ENCODE measurements at regions not wholly inside any gene's neighbourhood (a gene's known extent, or its start where the extent isn't known, plus 50 kb on each side); places are given as distances from the start of the nearest gene placed in this dataset.

- Histone ChIP-seq H3K36me3 (no peaks in the 10 kb centered on the region), H3K4me1 (no peaks in the 10 kb centered on the region), H3K27ac (no peak overlapping the region), H3K9me3 (peaks cover 0 to 8% (median 1%) of the 10 kb centered on the region in 4 donors), H3K4me3 (no peak overlapping the region), H3K27me3 (no peaks in the 10 kb centered on the region)
- ATAC-seq (ENCODE audit: low FRiP score in 2 of 2), result peak in 1 of 2 donors; percentile 52
- TF ChIP-seq EP300 (IDR thresholded peaks at IDR 0.05) (no peak), POLR2AphosphoS5 (IDR thresholded peaks at IDR 0.05) (no peak), CTCF (IDR thresholded peaks at IDR 0.05) (no peak), POLR2A (IDR thresholded peaks at IDR 0.05) (no peak)
- no peak for DNase-seq
Observed at GRCh38 chr1:229137271-229137670, 133.6 kb upstream of the RAB4A start.

- TF ChIP-seq POLR2AphosphoS5 (IDR thresholded peaks at IDR 0.05) (no peak), POLR2A (IDR thresholded peaks at IDR 0.05) (no peak), EP300 (IDR thresholded peaks at IDR 0.05) (no peak), CTCF (IDR thresholded peaks at IDR 0.05) (no peak)
- Histone ChIP-seq H3K4me3 (no peak overlapping the region), H3K36me3 (no peaks in the 10 kb centered on the region), H3K9me3 (peaks cover 0 to 8% (median 1%) of the 10 kb centered on the region in 4 donors), H3K4me1 (no peaks in the 10 kb centered on the region), H3K27ac (no peak overlapping the region), H3K27me3 (no peaks in the 10 kb centered on the region)
- DNase-seq (no peak), ATAC-seq (ENCODE audit: low FRiP score in 2 of 2) (no peak)
- WGBS, 2 donors, result 91 to 96% methylated on average over 3 of the region's 3 CpGs
Observed at GRCh38 chr1:229138058-229138457, 132.9 kb upstream of the RAB4A start.

- TF ChIP-seq CTCF (IDR thresholded peaks at IDR 0.05) (no peak), EP300 (IDR thresholded peaks at IDR 0.05) (no peak), POLR2AphosphoS5 (IDR thresholded peaks at IDR 0.05) (no peak), POLR2A (IDR thresholded peaks at IDR 0.05) (no peak)
- no peak for DNase-seq
- ATAC-seq (ENCODE audit: low FRiP score in 2 of 2), result no peak
- Histone ChIP-seq H3K27me3 (no peaks in the 10 kb centered on the region), H3K36me3 (no peaks in the 10 kb centered on the region), H3K4me3 (no peak overlapping the region), H3K27ac (no peak overlapping the region), H3K4me1 (no peaks in the 10 kb centered on the region), H3K9me3 (peaks cover 0 to 8% (median 1%) of the 10 kb centered on the region in 4 donors)
- 72 to 76% methylated on average over 12 of the region's 12 CpGs for WGBS, 2 donors
Observed at GRCh38 chr1:229139331-229140118, 131.4 kb upstream of the RAB4A start.

GRCh38 chr1:229140119-229140396 is 130.9 kb upstream of the RAB4A start:
- ATAC-seq (ENCODE audit: low FRiP score in 2 of 2), result no peak
- WGBS, 2 donors, result 93 to 95% methylated on average over 1 of the region's 1 CpG

GRCh38 chr1:229141271-229141670 is 129.6 kb upstream of the RAB4A start:
- WGBS, 2 donors, result 92 to 100% methylated on average over 2 of the region's 2 CpGs
- H3K36me3 ChIP-seq, result no peaks in the 10 kb centered on the region
- no peaks in the 10 kb centered on the region for H3K27me3 ChIP-seq
- TF ChIP-seq POLR2AphosphoS5 (IDR thresholded peaks at IDR 0.05) (no peak), POLR2A (IDR thresholded peaks at IDR 0.05) (no peak), CTCF (IDR thresholded peaks at IDR 0.05) (no peak), EP300 (IDR thresholded peaks at IDR 0.05) (no peak)
- no peak for DNase-seq
- ATAC-seq (ENCODE audit: low FRiP score in 2 of 2), result no peak
- no peaks in the 10 kb centered on the region for H3K9me3 ChIP-seq
- no peaks in the 10 kb centered on the region for H3K4me1 ChIP-seq
- no peak overlapping the region for H3K4me3 ChIP-seq
- H3K27ac ChIP-seq, result no peak overlapping the region

More at GRCh38 chr1:229140119-229140396, 130.9 kb upstream of the RAB4A start:
- Histone ChIP-seq H3K27ac (no peak overlapping the region), H3K36me3 (no peaks in the 10 kb centered on the region), H3K27me3 (no peaks in the 10 kb centered on the region), H3K4me3 (no peak overlapping the region), H3K9me3 (peaks cover 0 to 2% (median under 1%) of the 10 kb centered on the region in 4 donors), H3K4me1 (no peaks in the 10 kb centered on the region)
- TF ChIP-seq POLR2AphosphoS5 (IDR thresholded peaks at IDR 0.05) (no peak), POLR2A (IDR thresholded peaks at IDR 0.05) (no peak)
- no peak for DNase-seq

All from upper lobe of left lung (tissue), 6 donors.